Lower leg skin (tissue), 3 donors: ENCODE measurements at regions not wholly inside any gene's neighbourhood (a gene's known extent, or its start where the extent isn't known, plus 50 kb on each side); places are given as distances from the start of the nearest gene placed in this dataset.

ENCODE experiments used
- POLR2A ChIP-seq, 2 donors: fragments of 450-650 bp; IDR thresholded peaks; one replicate each; pipeline ENCODE4 v1.6.1; 2016 to 2017; ENCODE audit warnings: antibody characterized with exemption in 2 of 2, mild to moderate bottlenecking in 1 of 2, moderate library complexity in 1 of 2
- TF ChIP-seq, protein P1 (sequence below), 3 donors: fragments of 450-650 bp; IDR thresholded peaks; one replicate each; pipeline ENCODE4 v1.5.1; 2016; ENCODE audit warnings: antibody characterized with exemption in 3 of 3, mild to moderate bottlenecking in 3 of 3, moderate library complexity in 2 of 3

DNA sequence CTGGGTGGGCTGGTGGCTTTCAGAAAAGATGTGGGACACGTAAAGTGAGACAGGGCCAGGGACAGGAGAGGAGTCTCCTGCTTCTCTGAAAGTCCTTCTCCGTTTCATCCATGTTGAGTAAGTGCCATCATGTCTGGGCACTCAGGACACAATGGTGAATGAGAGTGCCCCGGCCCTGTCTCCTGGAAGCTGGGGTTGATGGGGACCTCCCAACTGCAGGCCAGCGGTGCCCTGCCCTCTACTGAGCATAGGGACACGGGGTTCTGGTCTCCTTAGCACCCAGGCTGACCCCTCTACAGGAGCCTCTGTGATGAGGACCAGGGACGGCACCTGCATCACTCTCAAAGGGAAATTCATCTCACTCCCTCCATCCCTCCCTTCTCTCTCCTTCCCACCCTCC, 772.3 kb downstream of the BRD1 start:
- TF ChIP-seq, protein P1, sequence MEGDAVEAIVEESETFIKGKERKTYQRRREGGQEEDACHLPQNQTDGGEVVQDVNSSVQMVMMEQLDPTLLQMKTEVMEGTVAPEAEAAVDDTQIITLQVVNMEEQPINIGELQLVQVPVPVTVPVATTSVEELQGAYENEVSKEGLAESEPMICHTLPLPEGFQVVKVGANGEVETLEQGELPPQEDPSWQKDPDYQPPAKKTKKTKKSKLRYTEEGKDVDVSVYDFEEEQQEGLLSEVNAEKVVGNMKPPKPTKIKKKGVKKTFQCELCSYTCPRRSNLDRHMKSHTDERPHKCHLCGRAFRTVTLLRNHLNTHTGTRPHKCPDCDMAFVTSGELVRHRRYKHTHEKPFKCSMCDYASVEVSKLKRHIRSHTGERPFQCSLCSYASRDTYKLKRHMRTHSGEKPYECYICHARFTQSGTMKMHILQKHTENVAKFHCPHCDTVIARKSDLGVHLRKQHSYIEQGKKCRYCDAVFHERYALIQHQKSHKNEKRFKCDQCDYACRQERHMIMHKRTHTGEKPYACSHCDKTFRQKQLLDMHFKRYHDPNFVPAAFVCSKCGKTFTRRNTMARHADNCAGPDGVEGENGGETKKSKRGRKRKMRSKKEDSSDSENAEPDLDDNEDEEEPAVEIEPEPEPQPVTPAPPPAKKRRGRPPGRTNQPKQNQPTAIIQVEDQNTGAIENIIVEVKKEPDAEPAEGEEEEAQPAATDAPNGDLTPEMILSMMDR (IDR thresholded peaks at IDR 0.05) = no peak
- no peak for TF ChIP-seq POLR2A (IDR thresholded peaks at IDR 0.05)
